ENCODE measurements at regions not wholly inside any gene's neighbourhood (a gene's known extent, or its start where the extent isn't known, plus 50 kb on each side); places are given as distances from the start of the nearest gene placed in this dataset.

- TF ChIP-seq POLR2A (IDR thresholded peaks at IDR 0.05) = no peak
- TF ChIP-seq CTCF (IDR thresholded peaks at IDR 0.05) = no peak
- no peak for TF ChIP-seq POLR2AphosphoS5 (IDR thresholded peaks at IDR 0.05)
Measured at GRCh38 chr14:31964490-31964889, 112.6 kb upstream of the ARHGAP5 start.

Data from gastroesophageal sphincter (tissue), 3 donors.